Common myeloid progenitor, CD34-positive (primary cell): ENCODE measurements at regions not wholly inside any gene's neighbourhood (a gene's known extent, or its start where the extent isn't known, plus 50 kb on each side); places are given as distances from the start of the nearest gene placed in this dataset.

Experiments used
- CTCF ChIA-PET: fragments of 350-600 bp; sonication (Branson Sonifier 250); formaldehyde crosslinking; loops from one replicate; lab custom pipeline; 2021; ENCODE audit warnings: antibody characterized with exemption; lab: Charles Lee
- POLR2A ChIA-PET: fragments of 350-600 bp; sonication (Branson Sonifier 250); formaldehyde crosslinking; loops from one replicate; lab custom pipeline; 2021; ENCODE audit warnings: antibody characterized with exemption; lab: Charles Lee
- DNase-seq, 3 donors: peaks; one replicate each; pipeline versions ENCODE4 v3.0.0 to v3.0.0-alpha.2; 2013
- H3K27ac ChIP-seq, 2 experiments: 1 replicate in 1 of 2; 2 replicates in 1 of 2; pipeline ENCODE4 v1.7.0; 2013; ENCODE audit warnings: inconsistent platforms in 2 of 2, low read length in 2 of 2, mild to moderate bottlenecking in 2 of 2, low read depth in 1 of 2, moderate library complexity in 1 of 2; ENCODE audit not compliant: severe bottlenecking in 2 of 2, insufficient read depth in 1 of 2, poor library complexity in 1 of 2
- H3K27me3 ChIP-seq, 5 experiments: replicated peaks in 2 of 5; 1 replicate in 3 of 5; 2 replicates in 2 of 5; pipeline versions ENCODE4 v1.6.1 to v1.7.0; 2013; ENCODE audit warnings: low read length in 4 of 5, mild to moderate bottlenecking in 2 of 5, moderate library complexity in 2 of 5, inconsistent platforms in 1 of 5; ENCODE audit not compliant: insufficient read depth in 5 of 5, control insufficient read depth in 4 of 5
- H3K36me3 ChIP-seq, 4 experiments: 1 replicate in 2 of 4; 2 replicates in 2 of 4; pipeline versions ENCODE4 v1.6.1 to v1.7.0; 2013; ENCODE audit warnings: low read length in 3 of 4, control low read depth in 1 of 4, mild to moderate bottlenecking in 1 of 4; ENCODE audit not compliant: control insufficient read depth in 4 of 4, insufficient read depth in 4 of 4
- H3K4me1 ChIP-seq, 4 experiments: 1 replicate in 3 of 4; 2 replicates in 1 of 4; pipeline versions ENCODE4 v1.6.1 to v1.7.1; 2013; ENCODE audit warnings: low read length in 3 of 4, mild to moderate bottlenecking in 3 of 4, control low read depth in 1 of 4, inconsistent platforms in 1 of 4, moderate library complexity in 1 of 4; ENCODE audit not compliant: control insufficient read depth in 4 of 4, insufficient read depth in 4 of 4; ENCODE audit errors: control extremely low read depth in 1 of 4
- H3K4me3 ChIP-seq, 7 experiments: 1 replicate in 4 of 7; 2 replicates in 3 of 7; pipeline versions ENCODE4 v1.5.1 to v1.7.0; 2013; ENCODE audit warnings: mild to moderate bottlenecking in 7 of 7, low read length in 6 of 7, moderate library complexity in 6 of 7, inconsistent platforms in 2 of 7, low read depth in 2 of 7, control low read depth in 1 of 7; ENCODE audit not compliant: insufficient read depth in 4 of 7, control insufficient read depth in 1 of 7; ENCODE audit errors: extremely low read depth in 1 of 7
- H3K9me3 ChIP-seq, 5 experiments: 1 replicate in 4 of 5; 2 replicates in 1 of 5; pipeline versions ENCODE4 v1.6.1 to v1.7.1; 2013; ENCODE audit warnings: low read length in 4 of 5, mild to moderate bottlenecking in 2 of 5, inconsistent platforms in 1 of 5, low read depth in 1 of 5, moderate library complexity in 1 of 5; ENCODE audit not compliant: control insufficient read depth in 4 of 5, insufficient read depth in 2 of 5; ENCODE audit errors: control extremely low read depth in 1 of 5
- WGBS: methylation state at CpG from one replicate; pipeline ENCODE4 v1.1.5; 2013; ENCODE audit not compliant: insufficient coverage; 5-methylcytosine and 5-hydroxymethylcytosine counted together

DNA sequence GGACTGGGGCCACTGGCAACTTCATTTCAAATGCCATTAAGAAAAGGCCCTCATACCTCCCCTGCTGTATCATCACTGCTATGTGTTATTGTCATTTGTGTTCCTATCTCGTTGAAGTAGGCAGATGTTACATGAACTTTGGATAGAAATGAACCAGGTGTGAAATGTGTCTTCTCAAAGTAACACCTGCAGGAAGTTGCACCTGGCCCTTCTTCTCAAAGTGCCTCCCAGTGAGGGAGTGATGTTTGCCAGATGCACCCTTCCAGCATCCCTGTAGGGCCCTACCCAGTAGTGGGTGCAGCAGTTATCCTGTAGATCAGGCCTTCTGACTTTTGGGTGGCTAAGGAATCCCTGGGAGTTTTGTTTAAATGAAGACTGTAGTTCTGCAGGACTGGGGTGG is 197.7 kb upstream of the CTNNB1 start:
- Histone ChIP-seq H3K4me1 (no peaks in the 10 kb centered on the region), H3K36me3 (no peaks in the 10 kb centered on the region), H3K27me3 (peaks cover 0 to 2% (median 0%) of the 10 kb centered on the region in 5 experiments), H3K27ac (no peak overlapping the region), H3K9me3 (no peaks in the 10 kb centered on the region), H3K4me3 (no peak overlapping the region)
- POLR2A ChIA-PET: no interaction called here
- WGBS: no CpG with 5 or more reads among the region's 1 CpG
- CTCF ChIA-PET: no interaction called here
- DNase-seq: no peak

DNA sequence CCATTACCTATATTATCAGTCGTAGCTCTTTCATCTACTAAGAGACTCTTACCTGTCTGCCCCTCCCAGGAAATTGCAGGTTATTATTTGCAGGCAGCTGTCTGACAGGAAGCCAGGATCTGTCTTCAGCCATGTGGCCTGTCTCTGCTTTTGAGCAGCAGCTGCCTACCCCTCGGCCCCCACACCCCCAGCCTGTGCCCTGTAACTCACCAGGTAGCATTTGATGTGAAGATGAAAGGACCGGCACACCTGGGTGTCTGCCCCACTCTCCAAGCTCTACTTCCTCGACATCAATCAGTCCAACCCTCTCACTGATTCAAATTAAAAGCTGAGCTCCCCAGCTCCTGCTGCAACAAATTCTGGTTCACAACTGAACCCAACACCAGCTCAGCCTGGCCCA is 197.2 kb upstream of the CTNNB1 start:
- WGBS: 90% methylated on average over 2 of the region's 4 CpGs
- Histone ChIP-seq H3K36me3 (no peaks in the 10 kb centered on the region), H3K9me3 (peaks cover 0 to 4% (median 0%) of the 10 kb centered on the region in 5 experiments), H3K27me3 (peaks cover 0 to 2% (median 0%) of the 10 kb centered on the region in 5 experiments), H3K4me1 (no peaks in the 10 kb centered on the region), H3K4me3 (no peak overlapping the region), H3K27ac (no peak overlapping the region)
- ChIA-PET CTCF (interaction anchor here (0.7 kb wide), 1 partner anchor 287 kb away, joined by 3 read pairs; no protein-coding TSS in a partner anchor), POLR2A (no interaction called here)
- DNase-seq: no peak

DNA sequence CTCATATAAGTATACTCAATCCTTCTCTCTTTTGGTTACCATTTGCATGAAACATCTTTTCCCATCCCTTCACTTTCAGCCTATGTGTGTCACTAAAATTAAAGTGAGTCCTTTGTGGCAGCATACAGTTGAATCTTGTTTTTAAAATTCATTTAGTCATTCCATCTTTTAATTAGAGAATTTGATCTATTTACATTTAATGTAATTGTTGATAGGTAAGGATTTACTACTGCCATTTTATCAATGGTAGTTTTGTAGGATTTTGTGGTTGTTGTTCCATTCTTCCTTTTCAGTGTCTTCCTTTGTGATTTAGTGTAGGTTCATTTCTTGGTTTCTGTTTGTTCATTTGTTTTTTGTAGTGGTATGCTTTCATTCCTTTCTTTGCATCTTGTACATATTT is 191.9 kb upstream of the CTNNB1 start:
- H3K9me3 ChIP-seq: peaks cover 0 to 14% (median 7%) of the 10 kb centered on the region in 5 experiments
- H3K4me3 ChIP-seq: no peak overlapping the region
- CTCF ChIA-PET: no interaction called here
- no peaks in the 10 kb centered on the region for H3K4me1 ChIP-seq
- POLR2A ChIA-PET: no interaction called here
- H3K27me3 ChIP-seq: no peaks in the 10 kb centered on the region
- H3K27ac ChIP-seq: no peak overlapping the region
- DNase-seq: no peak
- H3K36me3 ChIP-seq: no peaks in the 10 kb centered on the region

DNA sequence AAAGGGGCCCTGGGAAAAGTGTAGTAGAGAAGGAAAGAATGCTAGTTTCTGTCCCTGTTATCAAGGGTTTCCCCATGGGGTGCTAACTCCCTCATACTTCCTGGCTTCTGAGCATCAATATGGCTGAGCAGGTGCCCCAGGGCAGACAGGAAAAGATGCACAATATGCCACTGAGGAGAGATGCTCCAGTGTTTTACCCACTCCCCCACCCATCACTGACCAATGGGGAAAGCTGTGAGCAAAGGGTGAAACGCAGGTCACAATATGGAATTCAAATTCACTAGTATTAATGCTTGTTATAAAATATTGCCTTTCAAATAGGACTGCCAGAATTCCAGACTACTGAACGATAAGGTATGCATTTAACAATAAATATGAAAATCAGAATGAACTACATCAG is 187.5 kb upstream of the CTNNB1 start:
- Histone ChIP-seq H3K27ac (no peak overlapping the region), H3K4me3 (no peak overlapping the region), H3K36me3 (no peaks in the 10 kb centered on the region), H3K27me3 (no peaks in the 10 kb centered on the region), H3K4me1 (no peaks in the 10 kb centered on the region), H3K9me3 (peaks cover 0 to 12% (median 7%) of the 10 kb centered on the region in 5 experiments)
- WGBS: no CpG with 5 or more reads among the region's 2 CpGs
- no peak for DNase-seq
- CTCF ChIA-PET: no interaction called here
- POLR2A ChIA-PET: no interaction called here

DNA sequence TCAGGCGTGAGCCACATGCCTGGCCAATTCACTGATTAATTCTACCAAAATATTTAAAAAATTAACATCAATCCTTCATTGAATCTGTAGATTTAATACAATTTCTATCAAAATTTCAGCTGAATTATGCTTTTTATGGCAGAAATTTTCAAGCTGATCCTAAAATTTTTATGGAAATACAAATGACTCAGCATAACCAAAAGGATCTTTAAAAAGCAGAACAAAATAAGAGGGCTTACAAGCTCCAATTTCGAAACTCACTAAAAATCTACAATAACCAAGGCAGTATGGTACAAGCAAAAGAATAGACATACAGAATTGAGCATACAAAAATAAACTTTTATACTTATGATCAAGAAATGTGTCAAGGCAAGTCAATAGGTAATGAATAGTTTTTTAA is 180.4 kb upstream of the CTNNB1 start:
- ChIA-PET POLR2A (no interaction called here), CTCF (no interaction called here)
- Histone ChIP-seq H3K4me1 (no peaks in the 10 kb centered on the region), H3K4me3 (no peak overlapping the region), H3K27me3 (no peaks in the 10 kb centered on the region), H3K36me3 (no peaks in the 10 kb centered on the region), H3K9me3 (peaks cover 0 to 3% (median 0%) of the 10 kb centered on the region in 5 experiments), H3K27ac (no peak overlapping the region)
- DNase-seq: peak in 2 of 3 donors; percentile 5 to 10
- WGBS: 100% methylated on average over 1 of the region's 2 CpGs

DNA sequence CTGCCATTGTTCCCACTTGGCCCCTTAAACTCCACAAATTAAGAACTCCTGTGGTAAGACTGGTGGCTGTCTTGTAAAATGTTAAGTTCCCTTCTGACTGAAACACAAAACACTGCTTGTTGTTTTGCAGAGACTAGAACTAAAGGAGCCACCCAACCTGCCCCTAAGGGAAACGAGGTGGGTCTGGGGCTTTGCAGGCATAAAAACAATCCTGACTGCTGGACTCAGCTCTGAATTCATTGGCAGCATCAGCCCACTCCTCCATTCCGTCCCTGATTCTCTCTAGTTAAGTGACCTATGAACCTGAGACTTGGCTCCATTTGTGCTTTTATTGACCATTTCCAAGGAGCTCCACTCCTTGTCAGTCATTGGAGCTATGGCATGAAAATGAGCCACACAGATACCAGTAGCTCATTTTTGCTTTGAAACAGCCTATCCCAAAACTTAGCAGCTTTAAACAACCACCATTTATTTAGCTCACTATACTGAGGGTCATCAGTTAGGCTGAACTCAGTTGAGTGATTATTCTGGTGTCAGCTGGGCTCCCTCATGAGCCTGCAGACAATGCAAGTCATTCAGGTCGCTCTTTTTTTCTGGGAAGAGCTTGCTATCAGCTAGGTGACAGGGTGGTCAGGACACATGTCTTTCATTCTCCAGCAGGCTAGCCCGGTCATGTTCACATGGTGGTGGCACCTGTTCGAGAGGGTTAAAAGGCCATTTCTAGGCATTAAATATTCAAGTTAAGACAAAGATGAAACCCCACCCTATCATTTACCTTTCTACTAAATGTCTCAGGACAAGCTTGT is 175.1 kb upstream of the CTNNB1 start:
- CTCF ChIA-PET: no interaction called here
- Histone ChIP-seq H3K27me3 (no peaks in the 10 kb centered on the region), H3K9me3 (no peaks in the 10 kb centered on the region), H3K36me3 (no peaks in the 10 kb centered on the region), H3K4me1 (no peaks in the 10 kb centered on the region), H3K4me3 (no peak overlapping the region), H3K27ac (no peak overlapping the region)
- WGBS: 78% methylated on average over 5 of the region's 5 CpGs
- no peak for DNase-seq
- POLR2A ChIA-PET: no interaction called here

DNA sequence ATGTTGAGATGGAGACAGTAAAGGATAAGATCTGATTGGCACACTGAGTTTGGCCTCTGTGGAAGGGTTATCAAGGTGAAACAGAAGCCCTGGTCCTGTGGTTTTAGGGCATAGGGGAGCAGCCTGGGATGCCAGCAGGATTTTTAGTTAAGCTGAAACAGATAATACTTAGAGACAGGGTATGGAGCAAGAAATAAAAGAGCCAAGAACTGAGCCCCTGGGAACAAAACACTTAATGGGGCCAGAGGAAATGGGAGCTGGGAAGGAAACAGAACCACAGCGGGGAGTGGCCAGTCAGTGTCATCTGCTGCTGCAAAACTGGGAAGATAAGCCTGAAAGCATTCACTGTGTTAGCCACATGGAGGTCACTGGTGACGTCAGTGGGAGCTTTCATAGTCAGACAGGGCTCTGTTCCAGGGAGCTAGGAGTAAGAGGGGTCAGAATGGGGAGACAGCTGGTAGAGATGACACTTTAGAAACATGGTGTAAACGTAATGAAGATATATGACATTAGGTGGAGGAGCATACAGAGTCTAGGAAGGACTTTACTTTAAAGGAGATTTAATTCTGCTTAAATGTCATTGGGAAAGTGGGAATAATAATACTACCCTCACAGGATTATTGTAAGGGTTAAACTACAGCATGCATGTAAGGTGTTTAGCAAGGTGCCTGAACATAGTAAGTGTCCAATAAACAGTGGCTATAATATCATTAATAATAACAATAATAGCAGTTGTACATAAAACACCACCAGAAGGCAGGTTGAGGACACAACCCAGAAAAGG is 172.7 kb upstream of the CTNNB1 start:
- CTCF ChIA-PET: no interaction called here
- POLR2A ChIA-PET: no interaction called here
- DNase-seq: peak; percentile 4 to 11 (median 7)

More for the DNA sequence above, 172.7 kb upstream of the CTNNB1 start:
- Histone ChIP-seq H3K27ac (no peak overlapping the region), H3K4me3 (no peak overlapping the region), H3K36me3 (no peaks in the 10 kb centered on the region), H3K4me1 (peaks cover 0 to 2% (median 0%) of the 10 kb centered on the region in 4 experiments), H3K27me3 (no peaks in the 10 kb centered on the region), H3K9me3 (no peaks in the 10 kb centered on the region)
- WGBS: 51% methylated on average over 2 of the region's 3 CpGs
